ENCODE measurements at regions not wholly inside any gene's neighbourhood (a gene's known extent, or its start where the extent isn't known, plus 50 kb on each side); places are given as distances from the start of the nearest gene placed in this dataset.

DNA sequence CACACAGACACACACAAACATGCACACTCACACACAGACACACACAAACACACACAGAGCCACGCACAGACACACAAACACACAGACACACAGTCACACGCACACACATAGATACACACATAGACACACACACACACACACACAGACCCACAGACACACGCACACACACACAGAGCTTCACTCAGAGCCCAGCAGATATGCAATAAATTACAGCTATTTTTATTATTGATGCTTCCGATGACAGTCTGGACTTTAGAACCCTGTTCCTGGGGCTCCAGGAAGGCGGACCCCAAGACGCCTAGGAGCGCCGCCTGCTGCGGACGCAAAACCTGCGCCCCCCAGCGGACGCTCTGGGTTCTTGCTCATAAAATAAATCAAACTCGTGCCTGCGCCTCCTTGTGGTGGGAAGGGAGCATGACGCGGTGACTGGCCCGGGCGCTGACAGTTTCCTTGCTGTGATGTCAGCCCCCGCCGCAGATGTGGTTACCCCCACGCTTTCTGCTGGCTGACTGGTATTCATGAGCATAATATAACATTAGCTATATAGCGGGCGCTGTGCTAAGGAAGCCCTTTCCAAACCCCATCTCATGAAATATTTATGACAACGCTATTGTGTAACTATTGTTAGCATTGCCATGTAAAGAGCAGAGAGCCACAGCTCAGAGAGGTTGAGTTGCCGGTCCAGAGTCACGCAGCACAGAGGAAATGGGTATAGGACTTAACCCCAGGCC is 64.4 kb upstream of the TM9SF2 start:
- peak; percentile 84 to 94 (median 89) for DNase-seq

DNA sequence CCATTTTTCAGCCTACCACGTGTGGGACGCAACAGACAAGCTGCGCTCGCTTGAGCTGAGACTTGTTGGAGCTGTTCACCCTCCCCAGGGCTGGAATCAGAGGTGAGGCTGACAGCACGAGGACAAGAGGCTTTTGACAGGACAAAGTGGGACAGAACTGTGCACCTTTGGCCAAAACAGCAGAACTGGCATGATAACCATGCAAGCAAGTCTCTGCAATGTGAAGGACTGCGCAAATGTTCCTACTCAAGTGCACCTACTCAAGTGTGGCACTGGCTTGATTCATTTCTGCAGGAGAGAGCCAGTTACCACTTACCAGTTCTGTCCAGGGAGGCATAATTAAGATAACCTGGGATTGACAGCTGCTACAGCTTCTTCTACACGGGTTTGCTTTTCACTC is 62.2 kb upstream of the TM9SF2 start:
- DNase-seq, result no peak

DNA sequence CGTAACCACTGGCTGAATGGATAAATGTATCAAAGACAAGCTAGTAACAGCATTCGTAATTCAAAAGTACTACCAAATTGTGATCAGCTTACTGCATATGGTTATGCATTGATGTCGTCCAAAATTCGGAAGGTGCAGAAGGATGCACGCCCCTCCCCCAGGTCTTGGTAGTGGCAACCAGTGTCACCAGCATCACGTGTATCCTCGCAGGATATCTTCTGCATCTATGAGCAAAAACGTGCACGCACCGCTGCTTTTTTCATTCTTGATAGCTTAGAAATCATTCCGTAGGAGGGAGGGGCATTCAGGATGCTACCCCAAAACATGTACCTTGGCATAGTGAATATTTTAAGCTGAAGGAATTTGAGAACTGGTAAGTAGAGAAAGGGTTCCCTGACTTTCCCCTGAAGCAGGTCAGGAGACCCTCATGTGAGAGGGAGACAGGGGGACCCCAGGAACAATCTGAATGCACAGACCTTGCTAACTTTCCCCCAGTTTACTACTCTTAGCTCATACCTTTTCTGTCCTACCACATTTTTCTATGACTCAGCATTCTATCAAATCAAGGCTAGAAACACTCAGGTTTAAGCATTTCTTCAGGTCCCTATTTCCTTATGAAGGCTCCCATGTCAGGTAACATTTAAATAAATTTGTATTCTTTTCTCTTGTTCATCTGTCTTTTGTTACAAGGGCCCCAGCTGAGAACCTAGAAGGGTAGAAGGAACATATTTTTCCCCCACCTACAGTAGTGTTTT is 61.2 kb upstream of the TM9SF2 start:
- no peak for DNase-seq

DNA sequence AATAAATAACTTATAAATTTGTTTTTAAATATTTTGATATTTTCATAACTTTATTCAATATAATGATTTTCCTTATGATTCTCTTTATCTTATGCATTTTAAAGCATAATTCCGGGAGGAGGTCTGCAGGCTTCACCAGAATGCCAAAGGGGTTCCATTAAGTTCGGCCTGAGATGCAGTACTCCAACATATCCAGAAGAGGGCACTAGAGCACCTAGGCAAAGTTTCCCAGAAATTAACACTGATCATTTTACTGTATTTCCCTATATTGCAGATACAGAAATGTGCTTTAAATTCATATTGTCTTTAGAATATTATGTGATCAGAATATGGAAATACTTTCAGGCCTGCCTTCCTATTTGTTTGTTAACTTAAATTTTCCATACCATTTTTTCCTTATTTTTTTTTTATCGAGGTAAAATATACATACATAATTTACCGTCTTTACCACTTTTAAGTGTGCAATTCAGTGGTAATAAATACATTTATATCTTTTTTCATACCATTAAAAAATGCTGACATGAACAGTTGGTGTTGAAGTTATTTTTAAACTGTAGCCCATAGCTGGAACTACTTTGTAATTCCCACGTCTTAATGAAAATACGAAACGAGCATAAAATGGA is 58.9 kb upstream of the TM9SF2 start:
- peak in 4 of 5 donors; percentile 27 to 60 (median 46) for DNase-seq

DNA sequence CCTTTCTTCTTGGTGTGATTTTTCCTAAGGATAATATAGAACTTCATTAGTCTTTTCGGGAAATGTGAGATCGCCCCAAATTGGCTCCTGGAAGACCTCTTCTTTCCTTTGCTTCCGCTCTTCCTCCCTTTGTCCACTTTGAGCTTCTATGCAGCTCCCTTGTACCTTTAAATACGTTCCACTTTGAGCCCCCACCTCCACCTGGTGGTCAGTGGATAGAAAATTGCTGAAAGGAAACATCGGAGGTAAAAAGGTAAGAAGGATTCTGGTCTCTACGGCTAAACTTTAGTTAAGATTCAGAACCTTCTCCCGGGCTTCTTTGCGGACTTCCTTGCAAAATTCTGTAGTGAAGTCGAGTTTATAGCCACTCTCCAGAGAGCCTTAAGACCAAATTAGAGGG is 55.0 kb upstream of the TM9SF2 start:
- no peak for DNase-seq

DNA sequence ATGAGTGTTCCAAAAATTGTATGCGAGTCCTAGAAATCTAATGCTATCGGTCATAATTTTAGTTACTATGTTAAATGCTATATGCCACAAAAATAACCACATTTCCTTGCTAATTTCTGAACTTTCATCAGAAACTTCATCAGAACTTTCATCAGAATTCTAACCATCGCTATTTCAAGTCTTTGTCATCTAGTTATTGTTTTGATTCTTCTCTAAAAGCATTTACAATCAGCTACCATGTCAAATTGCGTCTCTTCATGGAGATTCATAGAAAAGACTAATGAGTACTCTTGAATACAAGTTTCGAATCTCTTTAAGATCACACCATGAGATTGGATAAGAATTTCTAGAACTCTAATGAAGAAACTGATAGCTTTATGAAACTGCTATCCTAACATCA is 52.7 kb upstream of the TM9SF2 start:
- DNase-seq, result peak in 1 of 5 donors; percentile 65

DNA sequence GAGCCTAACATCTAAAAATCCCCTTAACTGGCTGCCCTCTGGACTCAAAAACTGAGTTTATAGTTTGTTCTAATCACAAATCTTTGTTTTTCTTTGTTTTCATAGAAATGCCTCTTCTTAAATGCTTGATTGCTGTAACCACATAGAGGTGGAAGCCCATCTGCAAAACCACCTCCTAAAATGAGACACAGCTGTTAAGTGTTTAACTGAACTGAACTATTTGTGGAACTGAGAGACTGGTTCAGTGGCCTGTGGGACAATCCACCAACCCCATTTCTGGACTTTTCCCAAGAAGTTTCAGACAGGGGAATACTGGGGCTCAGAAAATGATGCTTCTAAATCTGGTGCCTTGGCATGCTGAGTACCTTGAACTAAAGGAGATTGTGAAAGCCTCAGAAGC is 50.9 kb upstream of the TM9SF2 start:
- DNase-seq, result no peak

Measured in T-helper 1 cell (primary cell).